ENCODE measurements at regions not wholly inside any gene's neighbourhood (a gene's known extent, or its start where the extent isn't known, plus 50 kb on each side); places are given as distances from the start of the nearest gene placed in this dataset.
A peak's percentile ranks its signal among the peaks of the same experiment; 100 is the strongest.

GRCh38 chr11:106409671-106410070 is 332.2 kb downstream of the AASDHPPT start:
- no peak overlapping the region for H3K9ac ChIP-seq (ENCODE audit: low read length)
- DNase-seq (ENCODE audit: low read depth): no peak
- no peaks in the 10 kb centered on the region for H3K4me1 ChIP-seq (ENCODE audit: control insufficient read depth, insufficient read depth, low read length)
- H3K9me3 ChIP-seq (ENCODE audit: control insufficient read depth, low read length): no peaks in the 10 kb centered on the region
- no peak overlapping the region for H3K4me3 ChIP-seq (ENCODE audit: low read length)
- no peaks in the 10 kb centered on the region for H3K27me3 ChIP-seq (replicated peaks; ENCODE audit: control insufficient read depth, insufficient read depth, low read length)
- no peaks in the 10 kb centered on the region for H3K36me3 ChIP-seq (ENCODE audit: control insufficient read depth, insufficient read depth, low read length, severe bottlenecking)

GRCh38 chr11:106410902-106411301 is 333.4 kb downstream of the AASDHPPT start:
- no peaks in the 10 kb centered on the region for H3K4me1 ChIP-seq (ENCODE audit: control insufficient read depth, insufficient read depth, low read length)
- no peaks in the 10 kb centered on the region for H3K27me3 ChIP-seq (replicated peaks; ENCODE audit: control insufficient read depth, insufficient read depth, low read length)
- H3K36me3 ChIP-seq (ENCODE audit: control insufficient read depth, insufficient read depth, low read length, severe bottlenecking): no peaks in the 10 kb centered on the region
- H3K4me3 ChIP-seq (ENCODE audit: low read length): no peak overlapping the region
- DNase-seq (ENCODE audit: low read depth): no peak
- no peaks in the 10 kb centered on the region for H3K9me3 ChIP-seq (ENCODE audit: control insufficient read depth, low read length)
- no peak overlapping the region for H3K9ac ChIP-seq (ENCODE audit: low read length)

- H3K4me3 ChIP-seq (ENCODE audit: low read length): no peak overlapping the region
- DNase-seq (ENCODE audit: low read depth): no peak
- no peaks in the 10 kb centered on the region for H3K4me1 ChIP-seq (ENCODE audit: control insufficient read depth, insufficient read depth, low read length)
- no peaks in the 10 kb centered on the region for H3K36me3 ChIP-seq (ENCODE audit: control insufficient read depth, insufficient read depth, low read length, severe bottlenecking)
- H3K9me3 ChIP-seq (ENCODE audit: control insufficient read depth, low read length): no peaks in the 10 kb centered on the region
- H3K27me3 ChIP-seq (replicated peaks; ENCODE audit: control insufficient read depth, insufficient read depth, low read length): no peaks in the 10 kb centered on the region
- H3K9ac ChIP-seq (ENCODE audit: low read length): no peak overlapping the region
These were observed 335.8 kb downstream of the AASDHPPT start for GRCh38 chr11:106413222-106413621.

GRCh38 chr11:106415510-106415909 is 338.0 kb downstream of the AASDHPPT start:
- no peaks in the 10 kb centered on the region for H3K27me3 ChIP-seq (replicated peaks; ENCODE audit: control insufficient read depth, insufficient read depth, low read length)
- peaks cover 17% of the 10 kb centered on the region for H3K4me1 ChIP-seq (ENCODE audit: control insufficient read depth, insufficient read depth, low read length)
- no peaks in the 10 kb centered on the region for H3K36me3 ChIP-seq (ENCODE audit: control insufficient read depth, insufficient read depth, low read length, severe bottlenecking)
- no peak overlapping the region for H3K4me3 ChIP-seq (ENCODE audit: low read length)
- H3K9ac ChIP-seq (ENCODE audit: low read length): no peak overlapping the region
- DNase-seq (ENCODE audit: low read depth): no peak
- no peaks in the 10 kb centered on the region for H3K9me3 ChIP-seq (ENCODE audit: control insufficient read depth, low read length)

GRCh38 chr11:106418791-106419190 is 341.3 kb downstream of the AASDHPPT start:
- Histone ChIP-seq H3K36me3 (ENCODE audit: control insufficient read depth, insufficient read depth, low read length, severe bottlenecking) (no peaks in the 10 kb centered on the region), H3K9ac (ENCODE audit: low read length) (no peak overlapping the region), H3K4me1 (ENCODE audit: control insufficient read depth, insufficient read depth, low read length) (peaks cover 22% of the 10 kb centered on the region), H3K4me3 (ENCODE audit: low read length) (no peak overlapping the region), H3K9me3 (ENCODE audit: control insufficient read depth, low read length) (no peaks in the 10 kb centered on the region), H3K27me3 (replicated peaks; ENCODE audit: control insufficient read depth, insufficient read depth, low read length) (no peaks in the 10 kb centered on the region)
- no peak for DNase-seq (ENCODE audit: low read depth)

GRCh38 chr11:106420048-106420665 is 342.7 kb downstream of the AASDHPPT start:
- H3K4me3 ChIP-seq (ENCODE audit: low read length): peak overlapping the region; percentile 39
- no peaks in the 10 kb centered on the region for H3K27me3 ChIP-seq (replicated peaks; ENCODE audit: control insufficient read depth, insufficient read depth, low read length)
- DNase-seq (ENCODE audit: low read depth): no peak
- H3K4me1 ChIP-seq (ENCODE audit: control insufficient read depth, insufficient read depth, low read length): peaks cover 27% of the 10 kb centered on the region
- no peaks in the 10 kb centered on the region for H3K36me3 ChIP-seq (ENCODE audit: control insufficient read depth, insufficient read depth, low read length, severe bottlenecking)
- H3K9me3 ChIP-seq (ENCODE audit: control insufficient read depth, low read length): no peaks in the 10 kb centered on the region
- H3K9ac ChIP-seq (ENCODE audit: low read length): peak overlapping the region; percentile 50

- no peak for DNase-seq (ENCODE audit: low read depth)
- Histone ChIP-seq H3K36me3 (ENCODE audit: control insufficient read depth, insufficient read depth, low read length, severe bottlenecking) (no peaks in the 10 kb centered on the region), H3K27me3 (replicated peaks; ENCODE audit: control insufficient read depth, insufficient read depth, low read length) (no peaks in the 10 kb centered on the region), H3K9ac (ENCODE audit: low read length) (no peak overlapping the region), H3K9me3 (ENCODE audit: control insufficient read depth, low read length) (no peaks in the 10 kb centered on the region), H3K4me3 (ENCODE audit: low read length) (no peak overlapping the region), H3K4me1 (ENCODE audit: control insufficient read depth, insufficient read depth, low read length) (peaks cover 27% of the 10 kb centered on the region)
These were observed 343.2 kb downstream of the AASDHPPT start for GRCh38 chr11:106420686-106421085.

GRCh38 chr11:106421676-106422292 is 344.3 kb downstream of the AASDHPPT start:
- H3K27me3 ChIP-seq (replicated peaks; ENCODE audit: control insufficient read depth, insufficient read depth, low read length): no peaks in the 10 kb centered on the region
- H3K4me3 ChIP-seq (ENCODE audit: low read length): no peak overlapping the region
- H3K36me3 ChIP-seq (ENCODE audit: control insufficient read depth, insufficient read depth, low read length, severe bottlenecking): no peaks in the 10 kb centered on the region
- no peaks in the 10 kb centered on the region for H3K9me3 ChIP-seq (ENCODE audit: control insufficient read depth, low read length)
- no peak overlapping the region for H3K9ac ChIP-seq (ENCODE audit: low read length)
- H3K4me1 ChIP-seq (ENCODE audit: control insufficient read depth, insufficient read depth, low read length): peaks cover 27% of the 10 kb centered on the region
- no peak for DNase-seq (ENCODE audit: low read depth)

- H3K9me3 ChIP-seq (ENCODE audit: control insufficient read depth, low read length): no peaks in the 10 kb centered on the region
- H3K4me3 ChIP-seq (ENCODE audit: low read length): no peak overlapping the region
- no peak for DNase-seq (ENCODE audit: low read depth)
- H3K4me1 ChIP-seq (ENCODE audit: control insufficient read depth, insufficient read depth, low read length): peaks cover 27% of the 10 kb centered on the region
- no peak overlapping the region for H3K9ac ChIP-seq (ENCODE audit: low read length)
- H3K27me3 ChIP-seq (replicated peaks; ENCODE audit: control insufficient read depth, insufficient read depth, low read length): no peaks in the 10 kb centered on the region
- no peaks in the 10 kb centered on the region for H3K36me3 ChIP-seq (ENCODE audit: control insufficient read depth, insufficient read depth, low read length, severe bottlenecking)
These were observed 345.1 kb downstream of the AASDHPPT start for GRCh38 chr11:106422583-106422982.

- no peaks in the 10 kb centered on the region for H3K9me3 ChIP-seq (ENCODE audit: control insufficient read depth, low read length)
- no peaks in the 10 kb centered on the region for H3K27me3 ChIP-seq (replicated peaks; ENCODE audit: control insufficient read depth, insufficient read depth, low read length)
- peak overlapping the region; percentile 32 for H3K9ac ChIP-seq (ENCODE audit: low read length)
- peaks cover 25% of the 10 kb centered on the region for H3K4me1 ChIP-seq (ENCODE audit: control insufficient read depth, insufficient read depth, low read length)
- no peaks in the 10 kb centered on the region for H3K36me3 ChIP-seq (ENCODE audit: control insufficient read depth, insufficient read depth, low read length, severe bottlenecking)
- H3K4me3 ChIP-seq (ENCODE audit: low read length): no peak overlapping the region
- peak; percentile 63 for DNase-seq (ENCODE audit: low read depth)
These were observed 346.6 kb downstream of the AASDHPPT start for GRCh38 chr11:106424111-106424510.

- Histone ChIP-seq H3K27me3 (replicated peaks; ENCODE audit: control insufficient read depth, insufficient read depth, low read length) (no peaks in the 10 kb centered on the region), H3K4me1 (ENCODE audit: control insufficient read depth, insufficient read depth, low read length) (peaks cover 8% of the 10 kb centered on the region)
These were observed 348.4 kb downstream of the AASDHPPT start for GRCh38 chr11:106425819-106426218.

GRCh38 chr11:106426696-106427095 is 349.2 kb downstream of the AASDHPPT start:
- no peak for DNase-seq (ENCODE audit: low read depth)
- Histone ChIP-seq H3K27me3 (replicated peaks; ENCODE audit: control insufficient read depth, insufficient read depth, low read length) (no peaks in the 10 kb centered on the region), H3K36me3 (ENCODE audit: control insufficient read depth, insufficient read depth, low read length, severe bottlenecking) (no peaks in the 10 kb centered on the region), H3K4me1 (ENCODE audit: control insufficient read depth, insufficient read depth, low read length) (peaks cover 7% of the 10 kb centered on the region), H3K4me3 (ENCODE audit: low read length) (no peak overlapping the region), H3K9ac (ENCODE audit: low read length) (no peak overlapping the region), H3K9me3 (ENCODE audit: control insufficient read depth, low read length) (no peaks in the 10 kb centered on the region)

More at GRCh38 chr11:106425819-106426218, 348.4 kb downstream of the AASDHPPT start:
- Histone ChIP-seq H3K4me3 (ENCODE audit: low read length) (no peak overlapping the region), H3K9ac (ENCODE audit: low read length) (no peak overlapping the region), H3K9me3 (ENCODE audit: control insufficient read depth, low read length) (no peaks in the 10 kb centered on the region), H3K36me3 (ENCODE audit: control insufficient read depth, insufficient read depth, low read length, severe bottlenecking) (no peaks in the 10 kb centered on the region)
- DNase-seq (ENCODE audit: low read depth): no peak

All from adipocyte (in vitro differentiated cells).